CD8-positive, alpha-beta memory T cell (primary cell): ENCODE measurements at regions not wholly inside any gene's neighbourhood (a gene's known extent, or its start where the extent isn't known, plus 50 kb on each side); places are given as distances from the start of the nearest gene placed in this dataset.
A peak's percentile ranks its signal among the peaks of the same experiment; 100 is the strongest.

Experiments used
- CTCF ChIA-PET: fragments of 350-600 bp; sonication (Branson Sonifier 250); formaldehyde crosslinking; loops from one replicate; lab custom pipeline; 2021; ENCODE audit warnings: antibody characterized with exemption; lab: Charles Lee
- POLR2A ChIA-PET: fragments of 350-600 bp; sonication (Branson Sonifier 250); formaldehyde crosslinking; loops from one replicate; lab custom pipeline; 2021; ENCODE audit warnings: antibody characterized with exemption; lab: Charles Lee
- DNase-seq, 5 donors: peaks; one replicate each; pipeline versions ENCODE4 v3.0.0 to v3.0.0-alpha.2; 2020 to 2022; ENCODE audit warnings: mixed read lengths in 1 of 5
- H3K27ac ChIP-seq: one replicate; pipeline ENCODE4 v1.7.0; 2013; ENCODE audit warnings: low read depth, mild to moderate bottlenecking, low read length, moderate library complexity
- H3K27me3 ChIP-seq: 2 replicates; pipeline ENCODE4 v1.7.0; 2013; ENCODE audit warnings: low read length, mild to moderate bottlenecking; ENCODE audit not compliant: insufficient read depth, poor library complexity, severe bottlenecking
- H3K36me3 ChIP-seq: 2 replicates; pipeline ENCODE4 v1.7.0; 2013; ENCODE audit warnings: mild to moderate bottlenecking, low read length, moderate library complexity; ENCODE audit not compliant: insufficient read depth
- H3K4me1 ChIP-seq: 2 replicates; pipeline ENCODE4 v1.7.0; 2013; ENCODE audit warnings: mild to moderate bottlenecking, low read length, moderate library complexity; ENCODE audit not compliant: insufficient read depth
- H3K4me3 ChIP-seq: 2 replicates; pipeline ENCODE4 v1.7.0; 2013; ENCODE audit warnings: mild to moderate bottlenecking, low read length
- H3K9me3 ChIP-seq: 2 replicates; pipeline ENCODE4 v1.7.0; 2013; ENCODE audit warnings: mild to moderate bottlenecking, low read length
- H3K27ac Mint-ChIP-seq, 8 donors: one replicate each; pipeline ENCODE4 v1.8.0; 2020 to 2021; ENCODE audit warnings: mixed read lengths in 8 of 8, mild to moderate bottlenecking in 6 of 8, inconsistent platforms in 3 of 8, moderate library complexity in 3 of 8
- H3K27me3 Mint-ChIP-seq, 2 donors: one replicate each; pipeline ENCODE4 v1.8.0; 2020 to 2021; ENCODE audit warnings: mixed read lengths in 2 of 2, mild to moderate bottlenecking in 1 of 2, moderate library complexity in 1 of 2
- H3K36me3 Mint-ChIP-seq, 3 donors: one replicate each; pipeline ENCODE4 v1.8.0; 2020 to 2021; ENCODE audit warnings: mixed read lengths in 3 of 3, inconsistent platforms in 1 of 3, mild to moderate bottlenecking in 1 of 3
- H3K4me1 Mint-ChIP-seq, 3 donors: one replicate each; pipeline ENCODE4 v1.8.0; 2020 to 2021; ENCODE audit warnings: mixed read lengths in 3 of 3, inconsistent platforms in 1 of 3, mild to moderate bottlenecking in 1 of 3
- H3K4me3 Mint-ChIP-seq, 7 donors: one replicate each; pipeline ENCODE4 v1.8.0; 2020 to 2021; ENCODE audit warnings: mixed read lengths in 7 of 7, mild to moderate bottlenecking in 6 of 7, moderate library complexity in 4 of 7, inconsistent platforms in 2 of 7
- H3K9me3 Mint-ChIP-seq, 5 donors: one replicate each; pipeline ENCODE4 v1.8.0; 2020 to 2022; ENCODE audit warnings: mixed read lengths in 5 of 5, mild to moderate bottlenecking in 3 of 5, moderate library complexity in 2 of 5, inconsistent platforms in 1 of 5

GRCh38 chr12:131607658-131608447 lies 103.0 kb upstream of the SFSWAP start:
- no peak for DNase-seq
- H3K4me3 ChIP-seq, result no peak overlapping the region
- peaks cover 0 to 2% (median 0%) of the 10 kb centered on the region in 3 donors for H3K36me3 Mint-ChIP-seq
- peaks cover 1 to 3% of the 10 kb centered on the region in 2 donors for H3K27me3 Mint-ChIP-seq
- H3K4me1 Mint-ChIP-seq, result peaks cover 60 to 69% (median 65%) of the 10 kb centered on the region in 3 donors
- POLR2A ChIA-PET, result no interaction called here
- no peak overlapping the region for H3K27ac ChIP-seq
- CTCF ChIA-PET, result no interaction called here
- H3K27ac Mint-ChIP-seq, result peak overlapping the region in 7 of 8 donors; percentile 43 to 88 (median 49)
- H3K9me3 ChIP-seq, result no peaks in the 10 kb centered on the region
- H3K9me3 Mint-ChIP-seq, result no peaks in the 10 kb centered on the region
- no peaks in the 10 kb centered on the region for H3K27me3 ChIP-seq
- H3K4me3 Mint-ChIP-seq, result peak overlapping the region; percentile 3 to 61 (median 51)
- peaks cover 66% of the 10 kb centered on the region for H3K4me1 ChIP-seq
- no peaks in the 10 kb centered on the region for H3K36me3 ChIP-seq

GRCh38 chr12:131608740-131609690 lies 101.9 kb upstream of the SFSWAP start:
- Histone ChIP-seq H3K27me3 (no peaks in the 10 kb centered on the region), H3K4me1 (peaks cover 54% of the 10 kb centered on the region), H3K4me3 (no peak overlapping the region), H3K9me3 (no peaks in the 10 kb centered on the region), H3K36me3 (no peaks in the 10 kb centered on the region), H3K27ac (no peak overlapping the region)
- peaks cover 1 to 3% of the 10 kb centered on the region in 2 donors for H3K27me3 Mint-ChIP-seq
- peak overlapping the region in 4 of 8 donors; percentile 19 to 72 (median 35) for H3K27ac Mint-ChIP-seq
- no peaks in the 10 kb centered on the region for H3K9me3 Mint-ChIP-seq
- H3K4me1 Mint-ChIP-seq, result peaks cover 49 to 57% (median 53%) of the 10 kb centered on the region in 3 donors
- ChIA-PET CTCF (no interaction called here), POLR2A (no interaction called here)
- H3K36me3 Mint-ChIP-seq, result peaks cover 0 to 2% (median 0%) of the 10 kb centered on the region in 3 donors
- peak; percentile 32 to 70 (median 51) for DNase-seq
- peak overlapping the region; percentile 3 to 82 (median 47) for H3K4me3 Mint-ChIP-seq

GRCh38 chr12:131609762-131610161 lies 101.1 kb upstream of the SFSWAP start:
- Mint-ChIP-seq H3K9me3 (no peaks in the 10 kb centered on the region), H3K36me3 (peaks cover 0 to 2% (median 0%) of the 10 kb centered on the region in 3 donors), H3K4me1 (peaks cover 41 to 50% (median 45%) of the 10 kb centered on the region in 3 donors), H3K27ac (peak overlapping the region in 3 of 8 donors; percentile 19 to 39 (median 31)), H3K27me3 (peaks cover 1 to 3% of the 10 kb centered on the region in 2 donors), H3K4me3 (peak overlapping the region in 6 of 7 donors; percentile 5 to 64 (median 43))
- no peaks in the 10 kb centered on the region for H3K27me3 ChIP-seq
- no peak overlapping the region for H3K27ac ChIP-seq
- peaks cover 48% of the 10 kb centered on the region for H3K4me1 ChIP-seq
- no peaks in the 10 kb centered on the region for H3K9me3 ChIP-seq
- ChIA-PET CTCF (no interaction called here), POLR2A (interaction anchor here (0.6 kb wide), 1 partner anchor 229 kb away, joined by 3 read pairs; no protein-coding TSS in a partner anchor)
- DNase-seq, result no peak
- no peaks in the 10 kb centered on the region for H3K36me3 ChIP-seq
- no peak overlapping the region for H3K4me3 ChIP-seq

- Mint-ChIP-seq H3K9me3 (no peaks in the 10 kb centered on the region), H3K27ac (no peak overlapping the region), H3K4me3 (peak overlapping the region in 1 of 7 donors; percentile 5), H3K27me3 (peaks cover 1 to 3% of the 10 kb centered on the region in 2 donors), H3K36me3 (peaks cover 0 to 2% (median 0%) of the 10 kb centered on the region in 3 donors), H3K4me1 (peaks cover 37 to 46% (median 41%) of the 10 kb centered on the region in 3 donors)
- no peaks in the 10 kb centered on the region for H3K36me3 ChIP-seq
- peaks cover 44% of the 10 kb centered on the region for H3K4me1 ChIP-seq
- POLR2A ChIA-PET, result interaction anchor here (0.6 kb wide), 1 partner anchor 230 kb away, joined by 3 read pairs; no protein-coding TSS in a partner anchor
- DNase-seq, result no peak
- no peak overlapping the region for H3K27ac ChIP-seq
- no peak overlapping the region for H3K4me3 ChIP-seq
- H3K9me3 ChIP-seq, result no peaks in the 10 kb centered on the region
- no peaks in the 10 kb centered on the region for H3K27me3 ChIP-seq
- CTCF ChIA-PET, result no interaction called here
These were observed 100.7 kb upstream of the SFSWAP start for GRCh38 chr12:131610181-131610580.

- H3K27me3 ChIP-seq, result no peaks in the 10 kb centered on the region
- H3K9me3 Mint-ChIP-seq, result no peaks in the 10 kb centered on the region
- ChIA-PET POLR2A (no interaction called here), CTCF (no interaction called here)
- no peaks in the 10 kb centered on the region for H3K36me3 ChIP-seq
- H3K27me3 Mint-ChIP-seq, result peaks cover 1 to 2% of the 10 kb centered on the region in 2 donors
- H3K4me3 ChIP-seq, result no peak overlapping the region
- no peak overlapping the region for H3K4me3 Mint-ChIP-seq
- H3K9me3 ChIP-seq, result no peaks in the 10 kb centered on the region
- peaks cover 30 to 39% (median 34%) of the 10 kb centered on the region in 3 donors for H3K4me1 Mint-ChIP-seq
- H3K27ac ChIP-seq, result no peak overlapping the region
- H3K4me1 ChIP-seq, result peaks cover 37% of the 10 kb centered on the region
- DNase-seq, result no peak
- H3K36me3 Mint-ChIP-seq, result peaks cover 0 to 2% (median 0%) of the 10 kb centered on the region in 3 donors
- no peak overlapping the region for H3K27ac Mint-ChIP-seq
These were observed 100.0 kb upstream of the SFSWAP start for GRCh38 chr12:131610891-131611290.

- H3K9me3 ChIP-seq, result no peaks in the 10 kb centered on the region
- no peaks in the 10 kb centered on the region for H3K9me3 Mint-ChIP-seq
- ChIA-PET POLR2A (no interaction called here), CTCF (no interaction called here)
- no peak overlapping the region for H3K27ac Mint-ChIP-seq
- DNase-seq, result no peak
- H3K36me3 Mint-ChIP-seq, result peaks cover 0 to 2% (median 0%) of the 10 kb centered on the region in 3 donors
- H3K4me1 ChIP-seq, result peaks cover 30% of the 10 kb centered on the region
- H3K36me3 ChIP-seq, result no peaks in the 10 kb centered on the region
- H3K4me3 Mint-ChIP-seq, result no peak overlapping the region
- no peaks in the 10 kb centered on the region for H3K27me3 ChIP-seq
- no peak overlapping the region for H3K27ac ChIP-seq
- peaks cover 1 to 5% of the 10 kb centered on the region in 2 donors for H3K27me3 Mint-ChIP-seq
- no peak overlapping the region for H3K4me3 ChIP-seq
- peaks cover 24 to 32% (median 28%) of the 10 kb centered on the region in 3 donors for H3K4me1 Mint-ChIP-seq
These were observed 99.3 kb upstream of the SFSWAP start for GRCh38 chr12:131611416-131612091.

GRCh38 chr12:131612092-131612755 lies 98.7 kb upstream of the SFSWAP start:
- Histone ChIP-seq H3K4me3 (no peak overlapping the region), H3K9me3 (no peaks in the 10 kb centered on the region), H3K27me3 (no peaks in the 10 kb centered on the region), H3K4me1 (peaks cover 23% of the 10 kb centered on the region), H3K36me3 (no peaks in the 10 kb centered on the region), H3K27ac (no peak overlapping the region)
- CTCF ChIA-PET, result no interaction called here
- Mint-ChIP-seq H3K4me3 (no peak overlapping the region), H3K9me3 (no peaks in the 10 kb centered on the region), H3K4me1 (peaks cover 24 to 26% (median 25%) of the 10 kb centered on the region in 3 donors), H3K36me3 (peaks cover 0 to 2% (median 0%) of the 10 kb centered on the region in 3 donors), H3K27me3 (peaks cover 1 to 10% of the 10 kb centered on the region in 2 donors), H3K27ac (no peak overlapping the region)
- POLR2A ChIA-PET, result no interaction called here
- no peak for DNase-seq
